Left kidney (tissue), 1 donor: ENCODE measurements at regions not wholly inside any gene's neighbourhood (a gene's known extent, or its start where the extent isn't known, plus 50 kb on each side); places are given as distances from the start of the nearest gene placed in this dataset.
"Not testable (repeated sequence)": the region's sequence is repeated elsewhere in the genome, so short reads cannot be mapped to it uniquely, and the experiment has no call there.

Experiments
- DNase-seq: peaks from one replicate; pipeline ENCODE4 v3.0.0-alpha.2; 2013

DNA sequence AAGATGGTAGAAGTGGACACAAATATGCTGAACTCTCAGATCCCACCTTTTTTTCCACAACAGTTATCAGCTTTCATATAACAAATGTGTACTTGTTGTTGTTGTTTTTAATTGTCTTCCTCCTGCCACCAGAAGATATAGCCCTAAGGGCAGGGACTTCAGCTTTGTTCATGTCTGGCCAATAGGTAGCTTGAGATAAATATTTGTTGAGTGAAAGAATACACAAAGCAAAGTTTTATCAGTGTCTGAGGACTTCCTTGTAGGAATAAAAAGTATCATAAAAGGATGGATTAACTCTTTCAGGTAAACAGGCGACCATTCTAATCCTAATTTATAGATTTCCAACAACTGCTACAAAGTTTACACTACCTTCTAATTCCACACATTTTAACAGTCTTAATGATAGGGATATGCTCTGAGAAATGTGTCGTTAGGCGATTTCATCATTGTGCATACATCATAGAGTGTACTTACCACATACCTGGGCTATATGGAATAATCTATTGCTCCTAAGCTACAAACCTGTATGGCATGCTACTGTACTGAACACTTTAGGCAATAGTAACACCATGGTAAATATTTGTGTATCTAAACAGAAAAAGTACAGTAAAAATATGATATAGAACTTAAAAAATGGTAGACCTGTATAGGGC is 186.1 kb downstream of the ATOH1 start:
- no peak for DNase-seq

DNA sequence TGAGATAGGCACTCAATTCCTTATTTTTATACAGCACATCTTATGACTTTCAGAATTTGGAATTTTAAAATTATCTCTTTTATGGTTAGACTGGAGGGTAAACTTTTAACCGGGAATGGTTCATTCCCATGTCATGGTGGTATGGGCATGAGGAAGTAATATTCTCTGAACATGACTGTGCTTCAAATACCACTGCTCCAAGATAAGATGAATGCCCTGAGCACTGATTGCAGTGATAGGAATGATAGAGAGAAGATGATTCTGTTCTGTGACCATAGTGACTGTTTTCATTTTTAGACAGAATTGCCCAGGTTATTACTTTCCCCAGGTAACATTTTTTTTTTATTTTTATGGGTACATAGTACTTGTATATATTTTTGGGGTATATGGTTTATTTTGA is 187.4 kb downstream of the ATOH1 start:
- DNase-seq: no peak

DNA sequence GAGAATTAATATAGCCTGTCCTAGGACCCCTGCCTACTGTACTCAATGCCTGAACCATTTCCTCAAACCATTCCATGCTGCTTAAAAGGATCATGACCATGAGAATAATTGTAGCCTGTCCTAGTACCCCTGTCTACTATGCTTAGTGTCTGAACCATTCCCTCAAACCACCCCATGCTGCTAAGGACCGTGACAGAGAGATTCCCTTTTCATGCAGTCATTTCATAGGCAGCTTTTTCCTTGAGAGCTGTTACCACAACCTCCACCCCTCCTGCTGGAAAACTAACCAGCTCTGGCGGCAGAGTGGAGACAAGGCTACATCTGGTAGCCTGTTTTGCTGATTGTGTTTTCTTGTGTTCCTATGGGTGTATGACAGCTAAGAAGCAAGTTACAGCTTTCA is 174.9 kb upstream of the SMARCAD1 start:
- DNase-seq: no peak

DNA sequence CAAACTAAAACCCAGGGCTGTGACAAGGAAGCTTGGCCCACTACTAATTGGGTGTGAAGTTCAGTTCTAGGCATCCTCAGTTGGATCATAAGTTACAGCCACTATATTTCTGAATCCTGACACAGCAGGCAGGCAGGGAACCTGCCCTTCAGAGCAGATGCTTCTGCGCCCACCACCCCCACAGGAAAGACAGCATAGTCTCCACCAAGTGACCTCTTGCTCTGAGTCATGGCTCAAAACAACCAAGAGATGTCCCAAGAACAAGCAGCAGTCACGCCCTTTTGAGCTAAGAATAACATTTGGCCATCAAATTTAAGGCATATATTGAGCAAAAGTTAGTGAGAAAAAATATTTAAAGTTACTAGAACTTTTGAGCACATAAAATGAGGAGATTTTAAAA is 170.7 kb upstream of the SMARCAD1 start:
- DNase-seq: no peak

DNA sequence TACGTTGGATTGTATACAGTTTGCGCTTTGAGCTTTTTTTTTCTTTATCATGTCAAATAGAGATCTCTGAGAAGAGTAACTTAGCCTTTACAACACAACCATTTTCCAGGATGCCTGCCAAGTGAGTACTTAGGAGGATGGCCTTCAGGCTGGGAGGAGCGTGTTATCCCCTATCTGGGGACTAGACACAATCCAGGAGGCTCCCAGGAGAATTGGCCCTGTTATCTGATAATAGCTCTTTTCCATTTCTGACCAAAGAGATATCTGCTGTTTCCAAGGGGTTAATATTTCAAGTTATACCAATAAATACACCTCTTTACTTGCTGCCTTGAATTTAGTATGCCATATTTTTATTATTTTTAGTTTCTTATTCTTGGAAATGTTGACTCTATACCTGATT is 169.5 kb upstream of the SMARCAD1 start:
- no peak for DNase-seq

DNA sequence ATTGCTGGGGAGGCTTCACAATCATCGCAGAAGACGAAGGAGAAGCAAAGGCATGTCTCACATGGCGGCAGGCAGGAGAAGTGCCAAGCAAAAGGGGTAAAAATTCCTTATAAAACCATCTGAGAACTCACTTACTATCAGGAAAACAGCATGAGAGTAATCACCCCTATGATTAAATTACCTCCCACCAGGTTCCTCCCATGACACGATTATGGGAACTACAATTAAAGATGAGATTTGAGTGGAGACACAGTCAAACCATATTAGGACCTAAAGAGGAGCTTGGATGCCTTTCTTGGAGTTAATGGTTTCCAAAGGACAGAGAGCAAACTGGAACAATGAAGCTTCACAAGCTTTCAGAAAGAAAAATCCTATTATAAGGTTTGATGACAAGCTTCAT is 168.4 kb upstream of the SMARCAD1 start:
- DNase-seq: no peak

DNA sequence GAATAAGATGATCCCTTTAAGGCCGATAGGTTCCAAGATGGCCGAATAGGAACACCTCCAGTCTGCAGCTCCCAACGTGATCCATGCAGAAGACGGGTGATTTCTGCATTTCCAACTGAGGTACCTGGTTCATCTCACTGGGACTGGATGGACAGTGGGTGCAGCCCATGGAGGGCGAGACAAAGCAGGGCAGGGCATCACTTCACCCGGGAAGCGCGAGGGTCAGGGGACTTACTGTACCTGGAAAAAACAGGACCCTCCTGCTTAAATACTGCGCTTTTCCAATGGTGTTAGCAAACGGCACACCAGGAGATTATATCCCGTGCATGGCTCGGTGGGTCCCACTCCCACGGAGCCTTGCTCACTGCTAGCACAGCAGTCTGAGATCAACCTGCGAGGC is 163.2 kb upstream of the SMARCAD1 start:
- DNase-seq: not testable (repeated sequence)

DNA sequence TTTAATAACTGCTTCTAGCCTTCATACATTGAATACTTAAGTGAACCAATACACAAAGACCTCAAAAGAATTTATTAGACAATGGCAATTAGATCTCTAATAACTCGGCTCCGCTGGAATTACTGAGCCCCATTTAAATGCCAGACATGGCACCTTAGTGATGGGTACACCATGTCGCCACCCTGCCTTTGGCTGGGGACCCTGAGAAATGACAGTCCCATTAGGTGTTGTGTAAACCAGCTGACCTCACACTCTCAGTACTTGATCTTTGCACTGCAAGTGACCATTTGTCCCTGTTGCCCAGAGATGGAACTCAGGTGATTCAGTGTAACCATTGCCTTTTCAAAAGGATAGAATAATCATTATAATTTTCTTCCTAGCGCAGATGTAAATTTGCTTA is 144.6 kb upstream of the SMARCAD1 start:
- DNase-seq: no peak

DNA sequence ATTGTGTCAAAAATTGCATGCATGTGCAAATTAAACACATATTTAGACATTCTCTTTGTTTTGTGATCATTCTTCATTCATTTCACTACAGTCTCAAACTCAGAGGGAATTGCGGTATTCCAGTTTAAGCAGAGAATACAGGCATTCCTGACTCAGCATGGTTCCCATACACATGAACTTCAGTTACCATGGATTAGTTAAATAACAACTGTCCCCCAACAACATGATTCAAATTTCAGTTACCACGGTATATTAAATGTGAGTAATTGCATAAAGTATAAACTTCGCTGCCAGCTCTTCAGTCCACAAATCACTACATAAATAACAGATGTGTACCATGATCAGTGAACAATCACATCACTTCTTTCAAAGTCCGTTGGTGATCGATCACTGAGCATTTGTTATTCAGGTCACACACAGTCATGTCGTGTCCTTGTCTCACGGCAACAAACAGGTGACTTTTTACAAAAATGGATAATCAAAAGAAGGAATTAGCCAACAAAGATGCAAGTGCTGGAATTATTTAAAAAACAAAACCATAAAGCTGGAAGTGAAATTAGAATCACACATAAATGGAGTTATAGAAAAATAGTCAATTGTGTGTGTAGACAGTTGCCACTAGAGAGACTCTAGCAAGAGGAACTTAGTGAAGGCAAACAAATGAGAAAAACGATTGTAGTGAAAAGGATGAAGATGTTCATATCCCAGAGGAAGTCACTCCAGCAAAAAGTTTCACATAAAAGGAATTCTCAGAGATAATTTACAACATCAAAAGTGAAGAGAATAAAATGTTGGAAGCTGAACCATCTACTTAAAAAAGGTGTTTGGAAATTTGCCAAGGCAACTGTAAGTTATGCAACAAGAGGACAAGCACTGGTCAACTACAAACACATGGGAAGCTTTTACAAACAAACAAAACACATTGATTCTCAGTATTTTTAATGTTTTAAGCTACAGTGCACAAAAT is 138.6 kb upstream of the SMARCAD1 start:
- DNase-seq: no peak

DNA sequence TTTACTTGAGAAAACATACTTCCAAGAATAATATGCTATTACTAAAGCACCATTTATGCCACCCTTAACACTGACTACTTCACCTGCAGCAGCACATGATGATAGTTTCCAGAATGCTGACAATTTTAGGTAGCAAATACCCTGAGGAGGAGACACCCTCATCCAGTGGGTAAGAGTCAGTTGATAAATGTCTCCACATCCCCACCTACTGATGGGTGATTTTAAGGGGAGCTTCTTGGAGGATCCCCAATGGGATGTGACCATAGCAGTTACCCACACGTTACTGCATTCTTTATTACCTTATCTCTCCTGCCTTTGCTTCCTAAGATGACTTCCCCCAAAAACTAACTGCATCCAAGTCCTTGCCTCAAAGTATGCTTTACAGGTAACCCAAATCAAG is 131.2 kb upstream of the SMARCAD1 start:
- no peak for DNase-seq

DNA sequence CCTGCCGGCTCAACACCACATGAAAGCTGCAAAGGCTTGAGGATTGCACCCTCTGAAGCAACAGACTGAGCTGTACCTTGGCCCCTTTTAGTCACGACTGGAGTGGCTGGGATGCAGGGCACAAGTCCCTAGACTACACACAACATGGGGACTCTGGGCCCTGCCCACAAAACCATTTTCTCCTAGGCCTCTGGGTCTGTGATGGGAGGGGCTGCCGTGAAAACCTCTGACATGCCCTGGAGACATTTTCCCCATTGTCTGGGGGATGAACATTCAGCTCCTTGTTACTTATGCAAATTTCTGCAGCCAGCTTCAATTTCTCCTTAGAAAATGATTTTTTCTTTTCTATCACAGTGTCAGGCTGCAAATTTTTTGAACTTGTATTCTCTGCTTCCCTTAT is 123.5 kb upstream of the SMARCAD1 start:
- no peak for DNase-seq

DNA sequence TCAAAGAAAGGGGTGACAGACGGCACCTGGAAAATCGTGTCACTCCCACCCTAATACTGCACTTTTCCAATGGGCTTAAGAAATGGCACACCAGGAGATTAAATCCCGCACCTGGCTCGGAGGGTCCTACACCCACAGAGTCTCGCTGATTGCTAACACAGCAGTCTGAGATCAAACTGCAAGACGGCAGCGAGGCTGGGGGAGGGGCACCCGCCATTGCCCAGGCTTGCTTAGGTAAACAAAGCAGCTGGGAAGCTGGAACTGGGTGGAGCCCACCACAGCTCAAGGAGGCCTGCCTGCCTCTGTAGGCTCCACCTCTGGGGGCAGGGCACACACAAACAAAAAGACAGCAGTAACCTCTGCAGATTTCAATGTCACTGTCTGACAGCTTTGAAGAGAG is 108.5 kb upstream of the SMARCAD1 start:
- not testable (repeated sequence) for DNase-seq

DNA sequence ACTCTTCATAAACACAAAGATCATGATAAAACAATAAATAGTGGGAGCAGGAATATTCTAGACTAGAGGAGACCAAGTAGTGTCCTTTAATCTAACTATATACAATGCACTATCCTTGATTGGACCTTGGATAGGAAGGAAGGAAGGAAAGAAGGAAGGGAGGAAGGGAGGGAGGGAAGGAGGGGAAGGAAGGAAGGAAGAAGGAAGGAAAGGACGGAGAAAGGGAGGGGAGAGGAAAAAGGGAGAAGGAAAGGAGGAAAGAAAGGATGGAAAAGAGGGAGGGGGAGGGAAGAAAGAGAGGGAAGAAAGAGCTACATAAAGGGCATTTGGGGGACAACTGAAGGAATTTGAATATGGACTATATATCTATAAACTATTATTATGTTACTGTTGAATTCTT is 95.0 kb upstream of the SMARCAD1 start:
- DNase-seq: no peak

DNA sequence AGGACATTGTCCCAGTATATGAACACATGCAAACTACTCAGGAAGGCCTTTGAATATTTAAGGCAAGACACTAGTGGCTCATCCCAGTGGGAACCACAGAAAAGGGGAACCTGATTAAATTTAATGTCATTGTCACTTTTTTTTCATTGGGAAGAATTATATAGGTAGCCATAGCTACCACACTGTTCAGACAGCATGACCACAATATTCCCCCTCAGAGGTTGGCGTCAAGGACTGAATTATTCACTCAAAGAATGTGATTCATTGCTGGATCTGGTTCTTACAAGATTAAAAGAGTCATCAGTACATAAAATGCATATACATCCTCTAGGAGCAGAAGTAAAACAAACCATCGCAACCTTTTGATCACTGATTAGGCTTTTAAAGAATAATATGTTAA is 92.0 kb upstream of the SMARCAD1 start:
- DNase-seq: no peak

DNA sequence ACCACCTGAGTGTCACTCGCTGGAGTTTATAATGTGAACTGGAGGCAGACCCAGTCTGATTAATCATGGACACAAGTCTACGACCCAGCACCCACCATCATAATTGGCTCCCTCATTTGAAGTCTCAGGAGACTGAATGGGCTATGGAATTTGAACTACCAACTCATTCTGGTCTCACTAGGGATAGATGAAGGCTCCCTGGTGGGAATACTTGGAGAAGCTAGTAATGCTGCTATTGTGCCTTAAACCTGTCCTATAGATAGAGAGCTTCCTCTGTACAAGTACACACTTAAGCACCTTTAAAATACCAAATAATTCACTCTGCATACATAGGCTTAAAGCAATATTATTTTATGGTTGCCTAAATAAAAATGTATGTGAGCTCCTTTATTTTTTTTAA is 90.8 kb upstream of the SMARCAD1 start:
- DNase-seq: no peak

DNA sequence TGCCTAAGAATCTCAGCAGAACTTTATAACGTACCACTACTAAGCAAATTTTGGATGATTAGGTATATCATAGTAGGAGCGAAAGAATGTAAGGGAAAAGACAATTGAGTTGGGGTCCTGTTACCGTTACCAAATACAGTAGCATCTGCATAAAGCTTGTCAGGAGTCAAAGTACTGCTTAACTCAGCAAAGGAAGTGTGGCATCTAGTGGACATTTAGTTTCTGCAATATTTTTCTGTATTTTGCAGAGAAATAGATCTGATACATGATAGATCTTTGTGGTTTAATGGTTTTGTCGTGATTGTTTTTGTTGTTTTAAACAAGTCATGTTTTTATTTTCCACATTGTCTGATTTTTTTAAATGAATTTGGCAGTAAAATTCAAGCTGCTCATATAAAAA is 81.0 kb upstream of the SMARCAD1 start:
- no peak for DNase-seq

DNA sequence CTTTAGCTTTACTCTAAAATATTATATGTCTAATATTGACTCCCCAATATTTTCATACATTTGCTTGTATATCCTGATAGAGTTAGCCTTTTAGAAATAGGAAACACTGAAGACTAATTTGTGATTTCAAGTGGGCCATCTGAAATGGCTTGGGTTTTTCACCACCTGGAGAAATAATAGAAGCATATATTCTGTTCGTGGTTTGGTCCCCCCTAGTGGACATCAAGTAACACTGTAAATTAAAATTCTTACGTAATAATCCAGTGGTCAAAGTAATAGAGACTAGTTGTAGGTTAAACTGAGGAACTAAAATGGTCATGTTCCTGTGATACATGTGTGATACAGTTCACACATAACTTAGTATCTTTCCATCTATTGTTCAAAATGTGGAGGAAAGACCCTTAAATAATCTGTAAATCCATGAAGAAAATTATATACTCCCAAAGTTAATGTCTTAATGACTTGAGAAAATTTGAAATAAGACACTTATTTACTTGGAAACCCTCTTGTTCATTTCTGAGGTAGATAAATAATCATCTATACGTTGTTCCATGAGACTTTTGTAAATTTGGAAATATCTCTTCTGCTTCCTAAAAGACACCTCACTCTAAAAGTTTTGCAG is 79.8 kb upstream of the SMARCAD1 start:
- DNase-seq: peak; percentile 25

DNA sequence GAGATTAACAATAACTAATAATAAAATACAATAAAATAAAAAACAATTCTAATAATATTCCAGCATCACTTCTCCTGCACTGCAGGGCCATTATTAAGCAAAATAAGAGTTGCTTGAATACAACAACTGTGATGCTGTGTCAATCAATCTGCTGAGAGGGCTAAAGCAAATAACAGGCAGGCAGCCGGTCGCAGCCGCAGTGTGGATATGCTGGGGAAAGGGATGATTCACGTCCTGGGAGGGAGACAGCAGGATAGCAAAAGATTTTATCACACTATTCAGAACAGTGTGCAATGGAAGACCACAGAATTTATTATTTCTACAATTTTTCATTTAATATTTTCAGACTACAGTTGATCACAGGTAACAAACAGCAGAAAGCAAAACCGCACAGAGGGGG is 76.5 kb upstream of the SMARCAD1 start:
- no peak for DNase-seq

DNA sequence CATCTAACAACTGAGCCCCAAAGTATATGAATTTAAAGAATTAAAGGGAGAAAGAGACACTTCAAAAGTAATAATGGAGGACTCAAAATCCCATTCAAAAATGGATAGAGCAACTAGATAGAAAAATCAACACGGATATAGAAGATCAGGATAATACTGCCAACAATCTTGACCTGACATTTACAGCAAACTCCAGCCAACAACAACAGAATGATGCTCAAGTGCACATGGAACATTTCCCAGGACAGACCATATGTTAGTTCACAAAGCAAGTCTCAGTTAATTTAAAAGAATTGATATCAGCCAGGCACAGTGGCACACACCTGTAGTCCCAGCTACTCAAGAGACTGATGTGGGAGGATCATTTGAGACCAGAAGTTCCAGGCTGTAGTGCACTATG is 72.0 kb upstream of the SMARCAD1 start:
- DNase-seq: no peak

DNA sequence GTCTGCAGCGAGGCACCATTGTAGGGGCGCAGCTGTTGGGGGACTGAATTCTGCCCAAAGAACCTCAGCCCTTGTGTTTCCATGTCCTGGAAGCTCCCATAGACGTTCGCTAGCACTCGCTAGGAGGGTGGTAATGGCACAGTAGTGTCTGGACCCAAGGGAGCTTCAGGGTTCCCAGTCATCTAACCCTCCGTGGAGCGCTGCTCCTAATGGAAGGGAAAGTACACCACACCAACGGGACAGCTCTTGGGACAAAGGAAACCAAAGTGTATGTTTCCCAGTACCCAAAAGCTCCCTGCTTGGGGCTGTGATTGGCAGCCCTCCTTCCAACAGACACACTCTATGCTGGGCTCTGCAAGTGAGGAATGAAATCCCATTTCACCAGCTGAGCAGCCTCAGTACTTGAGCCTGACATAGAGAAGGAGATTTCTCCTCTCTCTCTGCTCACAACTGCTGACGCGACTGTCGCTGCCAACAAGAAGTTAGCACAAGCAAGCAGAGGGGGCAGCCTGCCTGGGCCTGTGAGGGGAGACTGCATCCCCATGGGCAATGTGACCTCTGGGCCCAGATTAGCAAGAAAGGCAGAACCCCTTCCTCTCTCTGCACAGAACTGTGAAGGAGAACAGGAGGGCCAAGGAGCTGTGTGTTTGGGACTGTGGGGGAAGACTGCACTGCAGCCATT is 67.6 kb upstream of the SMARCAD1 start:
- DNase-seq: no peak

DNA sequence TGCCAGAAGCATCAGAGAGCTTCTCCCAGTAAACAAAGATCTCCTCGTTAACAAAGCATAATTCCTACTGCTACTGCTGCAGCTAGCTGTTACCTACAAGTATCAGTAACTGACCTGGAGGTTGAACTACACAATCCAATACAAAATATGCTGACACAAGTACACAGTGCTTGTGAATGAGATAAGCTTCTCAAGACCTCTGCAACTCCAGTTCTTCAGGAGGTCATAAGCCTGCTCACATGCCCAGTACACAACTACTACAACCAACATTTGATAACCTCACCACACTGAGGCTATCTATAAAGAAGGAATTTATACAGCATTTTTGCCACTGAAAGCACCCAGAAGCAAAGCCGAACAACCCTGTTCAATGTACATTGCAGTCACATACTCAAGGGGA is 66.7 kb upstream of the SMARCAD1 start:
- DNase-seq: no peak

DNA sequence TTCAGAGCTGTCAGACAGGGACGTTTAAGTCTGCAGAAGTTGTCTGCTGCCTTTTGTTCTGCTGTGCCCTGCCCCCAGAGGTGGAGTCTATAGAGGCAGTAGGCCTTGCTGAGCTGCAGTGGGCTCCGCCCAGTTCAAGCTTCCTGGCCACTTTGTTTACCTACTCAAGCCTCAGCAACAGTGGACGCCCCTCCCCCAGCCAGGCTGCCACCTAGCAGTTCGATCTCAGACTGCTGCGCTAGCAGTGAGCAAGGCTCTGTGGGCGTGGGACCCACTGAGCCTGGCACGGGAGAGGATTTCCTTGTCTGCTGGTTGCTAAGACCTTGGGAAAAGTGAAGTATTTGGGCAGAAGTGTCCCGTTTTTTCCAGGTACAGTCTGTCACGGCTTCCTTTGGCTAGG is 59.6 kb upstream of the SMARCAD1 start:
- DNase-seq: not testable (repeated sequence)

DNA sequence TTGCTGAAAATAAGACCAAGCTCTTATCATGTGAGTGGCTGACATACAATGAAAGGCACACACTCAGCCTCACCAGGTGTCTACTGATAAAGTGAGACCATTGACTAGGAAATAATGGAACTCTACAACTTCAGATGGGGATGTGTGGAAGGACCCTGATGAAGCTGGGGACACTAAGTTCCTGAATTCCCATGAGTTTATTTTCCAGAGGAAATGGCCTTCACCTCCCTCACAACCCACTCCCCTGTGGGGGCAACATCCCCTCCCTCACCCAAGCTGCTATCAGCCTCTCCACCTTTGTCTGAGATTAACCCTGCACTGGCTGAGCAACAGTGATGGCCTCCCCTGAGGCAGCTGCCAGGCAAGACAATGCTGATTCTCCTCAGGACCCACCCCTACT is 55.2 kb upstream of the SMARCAD1 start:
- DNase-seq: no peak
